ENCODE measurements at regions not wholly inside any gene's neighbourhood (a gene's known extent, or its start where the extent isn't known, plus 50 kb on each side); places are given as distances from the start of the nearest gene placed in this dataset.

GRCh38 chr4:130233377-130234047, 1137.6 kb downstream of the C4orf33 start:
- DNase-seq (ENCODE audit: low read depth in 4 of 4, low spot score in 2 of 4) = no peak

- DNase-seq (ENCODE audit: low read depth in 4 of 4, low spot score in 2 of 4) = no peak
Measured at GRCh38 chr4:130238121-130238520, 1142.2 kb downstream of the C4orf33 start.

- no peak for DNase-seq (ENCODE audit: low read depth in 4 of 4, low spot score in 2 of 4)
Measured at GRCh38 chr4:130249002-130249401, 1153.0 kb downstream of the C4orf33 start.

GRCh38 chr4:130257271-130257670, 1161.3 kb downstream of the C4orf33 start:
- DNase-seq (ENCODE audit: low read depth in 4 of 4, low spot score in 2 of 4) = no peak

- no peak for DNase-seq (ENCODE audit: low read depth in 4 of 4, low spot score in 2 of 4)
Measured at GRCh38 chr4:130266814-130267213, 1170.9 kb downstream of the C4orf33 start.

- DNase-seq (ENCODE audit: low read depth in 4 of 4, low spot score in 2 of 4) = no peak
Measured at GRCh38 chr4:130288576-130288975, 1192.6 kb downstream of the C4orf33 start.

GRCh38 chr4:130293692-130294091, 1197.7 kb downstream of the C4orf33 start:
- DNase-seq (ENCODE audit: low read depth in 4 of 4, low spot score in 2 of 4) = no peak

GRCh38 chr4:130296448-130296847, 1200.5 kb downstream of the C4orf33 start:
- DNase-seq (ENCODE audit: low read depth in 4 of 4, low spot score in 2 of 4) = no peak

- DNase-seq (ENCODE audit: low read depth in 4 of 4, low spot score in 2 of 4) = no peak
Measured at GRCh38 chr4:130306566-130306965, 1210.6 kb downstream of the C4orf33 start.

GRCh38 chr4:130309221-130309620, 1213.3 kb downstream of the C4orf33 start:
- DNase-seq (ENCODE audit: low read depth in 4 of 4, low spot score in 2 of 4) = no peak

GRCh38 chr4:130322439-130322838, 1226.5 kb downstream of the C4orf33 start:
- DNase-seq (ENCODE audit: low read depth in 4 of 4, low spot score in 2 of 4) = no peak

GRCh38 chr4:130329036-130329435, 1233.1 kb downstream of the C4orf33 start:
- no peak for DNase-seq (ENCODE audit: low read depth in 4 of 4, low spot score in 2 of 4)

GRCh38 chr4:130333241-130333759, 1237.3 kb downstream of the C4orf33 start:
- DNase-seq (ENCODE audit: low read depth in 4 of 4, low spot score in 2 of 4) = no peak

GRCh38 chr4:130335417-130336194, 1239.7 kb downstream of the C4orf33 start:
- DNase-seq (ENCODE audit: low read depth in 4 of 4, low spot score in 2 of 4) = no peak

GRCh38 chr4:130336585-130337217, 1240.7 kb downstream of the C4orf33 start:
- no peak for DNase-seq (ENCODE audit: low read depth in 4 of 4, low spot score in 2 of 4)

GRCh38 chr4:130338851-130339250, 1242.9 kb downstream of the C4orf33 start:
- DNase-seq (ENCODE audit: low read depth in 4 of 4, low spot score in 2 of 4) = no peak

- DNase-seq (ENCODE audit: low read depth in 4 of 4, low spot score in 2 of 4) = no peak
Measured at GRCh38 chr4:130349745-130350144, 1253.8 kb downstream of the C4orf33 start.

GRCh38 chr4:130356873-130357272, 1260.9 kb downstream of the C4orf33 start:
- no peak for DNase-seq (ENCODE audit: low read depth in 4 of 4, low spot score in 2 of 4)

GRCh38 chr4:130359542-130359941, 1263.6 kb downstream of the C4orf33 start:
- DNase-seq (ENCODE audit: low read depth in 4 of 4, low spot score in 2 of 4) = no peak

- no peak for DNase-seq (ENCODE audit: low read depth in 4 of 4, low spot score in 2 of 4)
Measured at GRCh38 chr4:130361616-130362015, 1265.7 kb downstream of the C4orf33 start.

GRCh38 chr4:130368668-130369067, 1272.7 kb downstream of the C4orf33 start:
- no peak for DNase-seq (ENCODE audit: low read depth in 4 of 4, low spot score in 2 of 4)
